NAMALWA (cell line): ENCODE measurements at regions not wholly inside any gene's neighbourhood (a gene's known extent, or its start where the extent isn't known, plus 50 kb on each side); places are given as distances from the start of the nearest gene placed in this dataset.
"Not testable (repeated sequence)": the region's sequence is repeated elsewhere in the genome, so short reads cannot be mapped to it uniquely, and the experiment has no call there.

ENCODE experiments used
- DNase-seq: peaks from one replicate; pipeline ENCODE4 v3.0.0-alpha.2; 2015; ENCODE audit warnings: low spot score

DNA sequence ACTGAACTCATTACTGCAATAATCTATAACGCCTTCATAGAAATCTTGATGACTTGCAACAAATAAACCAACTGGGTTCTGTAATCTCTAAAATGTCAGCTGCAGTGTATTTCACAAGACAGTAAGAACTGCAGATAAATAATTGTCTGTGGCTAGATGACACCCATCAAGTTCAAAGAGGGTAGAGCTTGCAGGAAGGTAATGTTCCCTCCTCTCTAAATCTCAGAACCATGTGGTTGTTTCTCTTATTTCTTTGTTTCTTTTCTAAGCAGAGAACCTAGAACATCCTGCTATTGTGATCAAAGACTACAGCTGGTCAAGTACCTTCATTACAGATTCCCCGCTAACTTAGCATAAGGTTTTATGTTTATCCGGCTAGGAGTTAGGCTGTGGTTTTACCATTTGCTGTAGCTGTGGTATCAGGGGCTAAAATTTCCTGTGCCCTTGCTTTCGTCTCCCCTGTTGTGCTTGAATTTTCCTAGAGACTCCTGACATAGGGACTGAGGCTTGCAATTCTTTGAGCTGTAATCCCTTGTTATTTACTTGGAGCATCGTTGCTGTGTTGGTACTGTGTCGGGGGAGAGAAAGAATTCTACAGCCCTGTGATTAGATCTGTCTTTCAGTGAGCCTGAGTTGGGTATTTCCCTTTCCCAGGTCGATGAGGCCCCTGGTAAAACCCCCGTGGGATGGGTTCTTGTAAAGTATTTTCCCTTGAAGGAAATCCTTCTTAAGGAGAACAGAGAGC, 253.1 kb upstream of the BTG1 start:
- DNase-seq: no peak

GRCh38 chr12:92396647-92397252, 251.1 kb upstream of the BTG1 start:
- no peak for DNase-seq

- DNase-seq: no peak
Observed at GRCh38 chr12:92395322-92395721, 249.7 kb upstream of the BTG1 start.

GRCh38 chr12:92394895-92395294, 249.2 kb upstream of the BTG1 start:
- no peak for DNase-seq

- DNase-seq: no peak
Observed at GRCh38 chr12:92393504-92393903, 247.9 kb upstream of the BTG1 start.

DNA sequence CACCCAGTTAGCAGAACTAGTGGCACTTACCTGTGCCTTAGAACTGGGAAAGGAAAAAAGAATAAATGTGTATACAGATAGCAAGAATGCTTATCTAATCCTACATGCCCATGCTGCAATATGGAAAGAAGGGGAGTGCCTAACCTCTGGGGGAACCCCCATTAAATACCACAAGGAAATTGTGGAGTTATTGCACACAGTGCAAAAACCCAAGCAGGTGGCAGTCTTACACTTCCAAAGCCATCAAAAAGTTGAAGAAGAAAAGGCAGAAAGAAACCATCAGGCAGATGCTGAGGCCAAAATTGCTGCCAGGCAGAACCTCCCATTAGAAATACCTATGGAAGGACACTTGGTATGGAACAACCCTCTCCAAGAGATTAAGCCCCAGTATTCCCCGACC, 246.1 kb upstream of the BTG1 start:
- DNase-seq: not testable (repeated sequence)

- no peak for DNase-seq
Observed at GRCh38 chr12:92389466-92389865, 243.8 kb upstream of the BTG1 start.

GRCh38 chr12:92385296-92385695, 239.7 kb upstream of the BTG1 start:
- no peak for DNase-seq

GRCh38 chr12:92384571-92384970, 238.9 kb upstream of the BTG1 start:
- no peak for DNase-seq

DNA sequence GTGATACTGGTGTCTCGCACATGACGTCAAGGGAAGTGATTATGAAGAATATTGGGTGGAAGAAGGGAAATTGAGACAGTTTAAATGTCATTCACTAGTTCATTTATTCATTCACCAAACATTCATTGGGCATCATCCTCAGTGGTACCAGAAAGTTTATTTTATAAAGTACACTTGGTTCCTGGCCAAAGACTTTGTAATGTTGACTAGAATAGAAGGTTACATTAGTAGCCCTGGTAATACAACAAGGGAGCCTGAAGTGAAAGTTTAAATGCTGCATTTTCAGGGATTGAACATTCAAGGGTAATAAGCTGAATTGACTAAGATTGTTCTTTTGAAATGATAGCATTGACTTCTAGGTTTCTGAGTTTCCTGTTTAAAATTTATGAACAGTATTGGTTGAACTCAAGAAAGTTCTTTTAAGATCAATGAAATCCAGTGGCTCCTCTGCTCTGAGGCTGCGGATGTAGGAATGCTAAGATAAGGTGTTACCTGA, 236.8 kb upstream of the BTG1 start:
- DNase-seq: no peak

GRCh38 chr12:92381856-92382255, 236.2 kb upstream of the BTG1 start:
- no peak for DNase-seq

DNA sequence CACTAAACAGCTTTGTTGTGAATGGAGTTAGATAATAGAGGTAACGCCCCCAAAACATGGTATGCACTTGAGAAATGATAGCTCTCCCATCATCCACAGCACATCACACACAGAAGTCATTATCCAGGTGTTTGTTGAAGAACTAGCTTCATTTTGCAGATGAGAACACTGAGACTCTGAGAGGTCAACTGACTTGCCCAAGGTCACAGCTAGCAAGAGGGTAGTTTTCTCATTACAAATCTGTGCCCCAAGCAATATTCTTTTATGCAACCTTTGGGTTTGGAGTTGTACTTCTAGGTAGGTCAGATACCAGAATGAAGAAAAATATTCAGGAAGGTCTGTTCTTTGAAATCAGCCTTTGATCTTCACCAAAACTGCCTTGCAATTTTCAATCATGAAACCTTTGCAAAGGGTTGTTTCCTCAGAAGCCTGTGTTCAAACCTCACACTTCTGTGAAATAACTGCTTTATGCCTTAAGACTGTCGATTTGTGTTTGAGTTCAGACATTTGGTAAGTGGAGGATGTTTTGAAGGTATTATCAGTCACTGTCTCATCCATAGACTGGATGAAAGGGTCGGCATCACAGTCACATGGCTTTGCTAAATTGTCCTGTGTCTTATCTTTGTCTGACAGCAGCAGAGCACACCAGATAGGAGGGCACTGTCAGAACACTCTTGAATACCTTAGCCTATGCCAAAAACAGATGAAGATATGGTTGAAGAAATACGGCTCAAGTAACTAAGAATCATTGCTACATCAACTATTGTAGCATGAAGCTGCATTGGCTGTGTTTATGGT, 233.2 kb upstream of the BTG1 start:
- no peak for DNase-seq

- DNase-seq: not testable (repeated sequence)
Observed at GRCh38 chr12:92375504-92375903, 229.9 kb upstream of the BTG1 start.

GRCh38 chr12:92370828-92371227, 225.2 kb upstream of the BTG1 start:
- DNase-seq: no peak

DNA sequence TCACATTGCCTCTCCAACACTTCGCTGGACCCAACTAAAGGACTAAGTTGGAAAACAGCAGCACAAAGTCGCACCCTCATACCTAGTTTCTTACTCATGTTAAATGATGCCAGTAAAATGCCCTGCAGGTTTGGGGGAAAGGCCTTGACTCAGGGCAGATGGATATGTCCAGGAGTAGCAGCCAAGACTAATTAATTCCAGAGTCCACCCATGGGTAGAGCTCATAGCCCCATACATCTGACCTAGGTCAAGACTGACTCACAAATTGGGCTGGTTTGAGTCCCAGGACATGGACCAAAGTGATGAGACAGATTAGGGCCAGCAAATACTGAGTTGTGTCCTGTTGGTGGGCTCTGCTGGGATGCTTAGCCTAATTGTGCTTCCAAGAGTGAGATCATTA, 224.0 kb upstream of the BTG1 start:
- DNase-seq: no peak

DNA sequence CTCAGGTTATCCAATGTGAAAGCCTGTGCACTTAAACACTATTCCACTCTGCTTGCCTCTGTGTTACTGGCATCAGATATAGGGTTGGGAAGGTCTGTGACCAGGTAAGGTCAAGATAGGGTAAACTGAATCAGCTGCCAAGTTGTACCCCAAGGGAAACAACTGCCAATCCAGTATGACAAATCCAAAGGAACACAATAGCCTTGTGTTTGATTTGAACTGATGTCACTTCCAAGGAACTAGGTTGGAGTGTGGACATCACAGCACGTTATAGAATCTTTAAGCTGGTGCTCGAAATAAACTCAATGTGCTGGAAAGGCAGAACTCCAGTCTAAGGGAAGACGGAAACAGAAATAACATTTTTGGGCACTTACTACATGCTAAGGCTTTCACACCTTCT, 223.4 kb upstream of the BTG1 start:
- DNase-seq: no peak

DNA sequence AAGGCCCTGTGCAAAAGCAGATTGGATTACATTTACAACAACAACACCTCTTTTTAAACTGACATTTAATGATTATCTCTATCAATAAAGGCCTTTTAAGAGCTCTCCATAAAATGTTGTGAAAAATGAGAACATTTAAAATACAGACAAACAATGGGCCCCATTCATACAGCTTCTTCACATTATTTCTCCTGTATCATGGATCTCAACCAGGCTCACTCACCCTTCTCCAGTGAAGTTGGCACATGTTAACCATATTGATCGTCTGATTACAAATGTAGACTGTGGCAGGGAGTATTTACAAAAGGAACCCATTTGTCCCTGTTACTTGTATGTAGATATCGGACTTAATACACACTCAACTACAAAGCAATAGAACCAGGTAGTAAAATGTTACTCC, 220.2 kb upstream of the BTG1 start:
- no peak for DNase-seq

GRCh38 chr12:92365333-92365732, 219.7 kb upstream of the BTG1 start:
- peak; percentile 34 for DNase-seq

- DNase-seq: peak; percentile 78
Observed at GRCh38 chr12:92363295-92364146, 217.9 kb upstream of the BTG1 start.

GRCh38 chr12:92362785-92363184, 217.1 kb upstream of the BTG1 start:
- peak; percentile 53 for DNase-seq

- DNase-seq: no peak
Observed at GRCh38 chr12:92362126-92362525, 216.5 kb upstream of the BTG1 start.

- DNase-seq: no peak
Observed at GRCh38 chr12:92360543-92360942, 214.9 kb upstream of the BTG1 start.
